ENCODE measurements at regions not wholly inside any gene's neighbourhood (a gene's known extent, or its start where the extent isn't known, plus 50 kb on each side); places are given as distances from the start of the nearest gene placed in this dataset.

DNA sequence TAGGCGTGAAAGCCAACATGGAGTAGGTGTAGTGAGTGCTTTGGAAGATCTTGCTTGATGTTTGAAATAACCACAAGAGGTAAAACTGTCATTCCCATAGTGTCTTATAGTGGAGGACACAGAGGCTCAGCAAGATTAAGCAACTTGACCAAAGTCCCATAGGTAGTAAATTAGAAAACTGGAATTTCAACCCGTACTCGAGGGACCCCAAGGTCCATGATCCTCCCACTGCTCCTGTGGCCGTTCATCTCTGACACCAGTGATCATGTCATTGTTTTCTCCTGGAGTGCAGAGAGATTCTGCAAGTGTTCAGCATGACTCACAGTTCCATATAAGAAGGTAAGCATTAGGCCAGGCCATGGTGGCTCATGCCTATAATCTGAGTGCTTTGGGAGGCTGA is 126.9 kb downstream of the FGF9 start:
- TF ChIP-seq, protein P1, sequence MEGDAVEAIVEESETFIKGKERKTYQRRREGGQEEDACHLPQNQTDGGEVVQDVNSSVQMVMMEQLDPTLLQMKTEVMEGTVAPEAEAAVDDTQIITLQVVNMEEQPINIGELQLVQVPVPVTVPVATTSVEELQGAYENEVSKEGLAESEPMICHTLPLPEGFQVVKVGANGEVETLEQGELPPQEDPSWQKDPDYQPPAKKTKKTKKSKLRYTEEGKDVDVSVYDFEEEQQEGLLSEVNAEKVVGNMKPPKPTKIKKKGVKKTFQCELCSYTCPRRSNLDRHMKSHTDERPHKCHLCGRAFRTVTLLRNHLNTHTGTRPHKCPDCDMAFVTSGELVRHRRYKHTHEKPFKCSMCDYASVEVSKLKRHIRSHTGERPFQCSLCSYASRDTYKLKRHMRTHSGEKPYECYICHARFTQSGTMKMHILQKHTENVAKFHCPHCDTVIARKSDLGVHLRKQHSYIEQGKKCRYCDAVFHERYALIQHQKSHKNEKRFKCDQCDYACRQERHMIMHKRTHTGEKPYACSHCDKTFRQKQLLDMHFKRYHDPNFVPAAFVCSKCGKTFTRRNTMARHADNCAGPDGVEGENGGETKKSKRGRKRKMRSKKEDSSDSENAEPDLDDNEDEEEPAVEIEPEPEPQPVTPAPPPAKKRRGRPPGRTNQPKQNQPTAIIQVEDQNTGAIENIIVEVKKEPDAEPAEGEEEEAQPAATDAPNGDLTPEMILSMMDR (IDR thresholded peaks at IDR 0.05; ENCODE audit: low read depth, low read length): no peak
- H3K4me3 ChIP-seq (ENCODE audit: low read depth, low read length): no peak overlapping the region

DNA sequence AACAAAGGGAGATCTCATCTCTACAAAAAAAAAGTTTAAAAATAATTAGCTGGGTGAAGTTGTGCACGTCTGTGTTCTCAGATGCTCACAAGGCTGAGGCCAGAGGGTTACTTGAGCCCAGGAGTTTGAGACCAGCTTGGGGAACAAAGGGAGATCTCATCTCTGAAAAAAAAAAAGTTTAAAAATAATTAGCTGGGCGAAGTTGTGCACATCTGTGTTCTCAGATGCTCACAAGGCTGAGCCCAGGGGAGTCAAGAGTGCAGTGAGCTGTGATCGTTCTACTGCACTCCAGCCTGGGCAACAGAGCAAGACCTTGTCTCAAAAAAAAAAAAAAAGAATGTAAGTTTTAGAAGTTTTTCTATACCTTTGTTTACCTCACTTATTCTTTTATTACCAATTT is 127.3 kb downstream of the FGF9 start:
- H3K4me3 ChIP-seq (ENCODE audit: low read depth, low read length): no peak overlapping the region
- TF ChIP-seq, protein P1 (IDR thresholded peaks at IDR 0.05; ENCODE audit: low read depth, low read length): no peak

DNA sequence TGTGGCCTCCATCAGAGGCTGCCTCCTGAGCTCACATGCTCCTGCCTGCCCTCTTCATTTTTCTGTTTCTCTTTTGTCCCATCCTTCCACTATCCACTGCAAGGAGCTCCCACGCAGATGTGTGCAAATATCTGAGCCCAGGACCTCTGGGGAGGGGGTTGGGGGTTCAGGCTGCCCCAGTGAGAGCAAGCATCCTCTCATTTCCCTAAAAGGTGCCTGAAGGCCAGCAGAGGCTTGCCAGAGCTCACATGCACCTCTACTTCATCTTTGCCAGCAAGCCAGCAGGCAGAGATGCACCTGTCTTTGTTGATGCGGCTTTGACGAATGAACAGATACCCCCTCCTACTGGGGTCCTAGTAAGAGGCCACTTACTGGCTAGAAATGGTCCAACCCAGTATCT is 128.8 kb downstream of the FGF9 start:
- no peak overlapping the region for H3K4me3 ChIP-seq (ENCODE audit: low read depth, low read length)
- TF ChIP-seq, protein P1 (IDR thresholded peaks at IDR 0.05; ENCODE audit: low read depth, low read length): no peak

- no peak overlapping the region for H3K4me3 ChIP-seq (ENCODE audit: low read depth, low read length)
Observed at GRCh38 chr13:21800837-21801616, 130.2 kb downstream of the FGF9 start.

DNA sequence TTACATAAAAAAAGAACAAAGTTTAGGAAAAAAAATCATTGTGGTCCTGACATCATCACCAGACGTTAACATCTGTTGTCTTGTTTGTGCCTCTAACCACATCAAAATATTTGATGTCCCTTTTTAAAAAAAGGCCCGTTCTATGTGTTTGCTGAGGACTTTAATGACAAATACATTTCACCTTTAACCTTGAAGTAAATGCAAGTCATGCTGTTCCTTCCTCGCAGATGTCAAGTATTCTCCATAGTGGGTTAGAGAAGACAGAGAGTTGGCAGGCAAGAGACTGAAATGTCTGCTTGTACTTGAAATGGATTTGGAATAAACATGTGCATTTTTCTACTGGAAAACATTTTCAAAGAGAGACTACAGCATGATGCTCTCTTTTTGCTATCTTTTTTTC is 134.9 kb downstream of the FGF9 start:
- TF ChIP-seq, protein P1 (IDR thresholded peaks at IDR 0.05; ENCODE audit: low read depth, low read length): no peak
- H3K4me3 ChIP-seq (ENCODE audit: low read depth, low read length): no peak overlapping the region

More at GRCh38 chr13:21800837-21801616, 130.2 kb downstream of the FGF9 start:
- TF ChIP-seq, protein P1 (IDR thresholded peaks at IDR 0.05; ENCODE audit: low read depth, low read length): no peak

DNA sequence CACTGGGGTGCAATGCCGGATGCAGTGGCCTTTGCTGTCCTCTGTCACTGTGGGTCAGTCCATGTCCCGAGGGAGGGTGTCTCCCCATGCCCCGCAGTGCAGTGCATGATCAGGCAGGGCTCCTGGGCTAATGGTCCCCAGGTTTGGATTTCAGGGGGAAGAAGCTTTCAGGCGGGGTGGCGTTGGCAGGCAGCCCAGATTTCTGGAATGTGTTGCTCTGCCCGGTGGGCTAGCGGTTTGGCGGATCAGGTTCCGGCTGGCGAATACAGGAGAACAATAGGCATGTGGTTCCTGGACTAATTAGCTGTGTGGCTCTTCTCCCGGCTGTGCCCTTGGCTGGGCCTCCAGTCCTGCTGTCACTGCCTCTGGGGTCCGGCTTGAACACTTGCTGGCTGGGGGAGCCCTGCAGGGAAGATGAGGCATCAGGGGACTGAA is 141.3 kb downstream of the FGF9 start:
- H3K4me3 ChIP-seq (ENCODE audit: low read depth, low read length): no peak overlapping the region
- TF ChIP-seq, protein P1 (IDR thresholded peaks at IDR 0.05; ENCODE audit: low read depth, low read length): no peak

DNA sequence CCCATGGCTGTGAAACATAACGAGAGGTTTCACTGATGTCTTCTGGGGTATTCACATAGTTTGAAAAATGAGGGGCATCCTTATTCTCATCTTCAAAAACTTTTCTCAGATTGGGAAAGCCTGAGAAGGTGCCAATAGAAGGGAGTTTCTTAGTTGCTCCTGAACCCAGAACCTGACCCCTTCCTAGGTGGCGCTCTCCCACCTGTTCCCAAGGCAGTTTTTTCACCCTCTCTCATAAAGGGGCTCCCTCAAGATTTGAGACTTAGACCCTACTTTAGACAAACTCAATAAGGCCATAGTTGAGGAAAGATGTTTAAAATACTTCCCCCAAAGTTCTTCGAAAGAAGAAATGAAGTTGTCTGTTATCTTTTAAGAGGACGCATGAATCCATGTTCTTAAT is 142.2 kb downstream of the FGF9 start:
- TF ChIP-seq, protein P1 (IDR thresholded peaks at IDR 0.05; ENCODE audit: low read depth, low read length): no peak
- H3K4me3 ChIP-seq (ENCODE audit: low read depth, low read length): no peak overlapping the region

All from WI38 (cell line).